SK-N-SH (cell line): ENCODE measurements at regions not wholly inside any gene's neighbourhood (a gene's known extent, or its start where the extent isn't known, plus 50 kb on each side); places are given as distances from the start of the nearest gene placed in this dataset.

Source experiments
- CTCF ChIA-PET: fragments of 300-600, 350-600 bp; formaldehyde crosslinking; extraction: SDS; loops from one replicate; lab custom pipeline; 2021; lab: Yijun Ruan, JAX
- POLR2A ChIA-PET: fragments of 350-600 bp; sonication (Branson Sonifier 250); formaldehyde crosslinking; extraction: SDS; loops from one replicate; lab custom pipeline; 2020; ENCODE audit warnings: antibody characterized with exemption, inconsistent platforms; lab: Yijun Ruan, JAX
- DNase-seq: peaks from one replicate; pipeline ENCODE4 v3.0.0; 2012
- H2AFZ ChIP-seq: fragments of 200-600 bp; sonication (generic); 2 replicates; pipeline ENCODE4 v1.8.1; 2016; ENCODE audit warnings: antibody characterized with exemption, mild to moderate bottlenecking, low read depth
- H3F3A ChIP-seq: fragments of 200-600 bp; sonication (generic); replicated peaks from 2 replicates; pipeline ENCODE3; 2016; ENCODE audit warnings: antibody characterized with exemption, mild to moderate bottlenecking; ENCODE audit not compliant: insufficient read depth
- H3K27ac ChIP-seq, 2 experiments: fragments of 200-500 bp in 1 of 2; fragments of 200-600 bp in 1 of 2; sonication (Bioruptor generic) in 1 of 2; sonication (generic), shearing (Covaris generic) in 1 of 2; 2 replicates each; pipeline versions ENCODE4 v1.5.1 to v1.6.1; 2014 to 2016; ENCODE audit warnings: low read depth in 2 of 2, inconsistent platforms in 1 of 2, low read length in 1 of 2, mild to moderate bottlenecking in 1 of 2, mixed read lengths in 1 of 2
- H3K27me3 ChIP-seq: fragments of 200-600 bp; sonication (generic), shearing (Covaris generic); 2 replicates; pipeline ENCODE4 v1.6.1; 2016; ENCODE audit warnings: mixed run types; ENCODE audit not compliant: insufficient read depth
- H3K36me3 ChIP-seq, 2 experiments: fragments of 200-500 bp in 1 of 2; fragments of 200-600 bp in 1 of 2; sonication (Bioruptor generic) in 1 of 2; sonication (generic) in 1 of 2; replicated peaks in 1 of 2; 2 replicates each; pipeline versions ENCODE3 to v1.5.1; 2014 to 2016; ENCODE audit warnings: low read length in 1 of 2, mild to moderate bottlenecking in 1 of 2; ENCODE audit not compliant: insufficient read depth in 2 of 2, control insufficient read depth in 1 of 2
- H3K4me1 ChIP-seq, 2 experiments: fragments of 200-500 bp in 1 of 2; fragments of 200-600 bp in 1 of 2; sonication (Bioruptor generic) in 1 of 2; sonication (generic), shearing (Covaris generic) in 1 of 2; 2 replicates each; pipeline versions ENCODE4 v1.5.1 to v1.6.1; 2014 to 2016; ENCODE audit warnings: low read depth in 1 of 2, low read length in 1 of 2, mixed run types in 1 of 2; ENCODE audit not compliant: insufficient read depth in 2 of 2, control insufficient read depth in 1 of 2
- H3K4me2 ChIP-seq: fragments of 200-600 bp; sonication (generic), shearing (Covaris generic); 2 replicates; pipeline ENCODE4 v1.6.1; 2017; ENCODE audit warnings: mixed run types
- H3K4me3 ChIP-seq, 2 experiments: fragments of 200-500 bp in 1 of 2; fragments of 200-600 bp in 1 of 2; sonication (Bioruptor generic) in 1 of 2; sonication (generic), shearing (Covaris generic) in 1 of 2; 2 replicates each; pipeline versions ENCODE4 v1.5.1 to v1.8.1; 2014 to 2016; ENCODE audit warnings: low read depth in 2 of 2, inconsistent platforms in 1 of 2, low read length in 1 of 2, mild to moderate bottlenecking in 1 of 2, mixed read lengths in 1 of 2, moderate library complexity in 1 of 2
- H3K79me2 ChIP-seq: fragments of 200-600 bp; sonication (generic); 2 replicates; pipeline ENCODE4 v1.8.1; 2017; ENCODE audit warnings: mild to moderate bottlenecking; ENCODE audit not compliant: insufficient read depth
- H3K9ac ChIP-seq: fragments of 200-600 bp; sonication (generic); 2 replicates; pipeline ENCODE4 v1.6.1; 2017; ENCODE audit warnings: mixed run types
- H3K9me2 ChIP-seq: fragments of 200-600 bp; sonication (generic); 2 replicates; pipeline ENCODE4 v1.6.1; 2017; ENCODE audit warnings: mixed run types
- H3K9me3 ChIP-seq: fragments of 200-600 bp; sonication (generic); 2 replicates; pipeline ENCODE4 v1.6.1; 2017; ENCODE audit warnings: mixed run types, mild to moderate bottlenecking, moderate library complexity
- H4K20me1 ChIP-seq: fragments of 200-600 bp; sonication (generic); 2 replicates; pipeline ENCODE4 v1.6.1; 2017; ENCODE audit warnings: mild to moderate bottlenecking, mixed run types; ENCODE audit not compliant: insufficient read depth
- CTCF ChIP-seq: fragments of 200-600 bp; sonication (generic); IDR thresholded peaks from 2 replicates; pipeline ENCODE4 v1.6.1; 2017; ENCODE audit warnings: antibody characterized with exemption, mild to moderate bottlenecking, moderate library complexity
- ELF1 ChIP-seq: IDR thresholded peaks from 2 replicates; pipeline ENCODE4 v1.4.0; 2012
- FOSL2 ChIP-seq: IDR thresholded peaks from 2 replicates; pipeline ENCODE4 v1.4.0; 2012; ENCODE audit warnings: low read depth, mild to moderate bottlenecking, moderate library complexity, borderline replicate concordance
- FOXJ3 ChIP-seq: sonication (generic); formaldehyde crosslinking; IDR thresholded peaks from 2 replicates; pipeline ENCODE4 v1.5.1; 2020; ENCODE audit warnings: mild to moderate bottlenecking, missing genetic modification reagents
- FOXM1 ChIP-seq: IDR thresholded peaks from 2 replicates; pipeline ENCODE4 v1.4.0; 2012; ENCODE audit warnings: low read depth, mild to moderate bottlenecking
- MEF2A ChIP-seq: IDR thresholded peaks from 2 replicates; pipeline ENCODE4 v1.4.0; 2012; ENCODE audit warnings: low read depth, borderline replicate concordance
- MXI1 ChIP-seq: IDR thresholded peaks from 2 replicates; pipeline ENCODE4 v1.6.1; 2012; ENCODE audit warnings: mild to moderate bottlenecking, low read depth, low read length, improper control_type of control experiment
- NFIC ChIP-seq: IDR thresholded peaks from 2 replicates; pipeline ENCODE4 v1.4.0; 2012; ENCODE audit warnings: borderline replicate concordance
- PBX3 ChIP-seq: IDR thresholded peaks from 2 replicates; pipeline ENCODE4; 2012
- POLR2AphosphoS5 ChIP-seq: IDR thresholded peaks from 2 replicates; pipeline ENCODE4 v1.6.1; 2012; ENCODE audit warnings: low read depth, low read length
- RAD21 ChIP-seq: IDR thresholded peaks from 2 replicates; pipeline ENCODE4 v1.6.1; 2012; ENCODE audit warnings: mild to moderate bottlenecking, low read length
- SIN3A ChIP-seq: IDR thresholded peaks from 2 replicates; pipeline ENCODE4 v1.6.1; 2012; ENCODE audit warnings: low read depth, mild to moderate bottlenecking, low read length, moderate library complexity, borderline replicate concordance
- SMC3 ChIP-seq: IDR thresholded peaks from 2 replicates; pipeline ENCODE4 v1.6.1; 2012; ENCODE audit warnings: low read depth, low read length, improper control_type of control experiment
- TCF12 ChIP-seq: IDR thresholded peaks from 2 replicates; pipeline ENCODE4 v1.4.0; 2012
- USF1 ChIP-seq: IDR thresholded peaks from 2 replicates; pipeline ENCODE4 v1.4.0; 2012; ENCODE audit warnings: low read depth, borderline replicate concordance
- YY1 ChIP-seq: IDR thresholded peaks from 2 replicates; pipeline ENCODE4 v1.4.0; 2012; ENCODE audit warnings: low read depth, mild to moderate bottlenecking
- WGBS: methylation state at CpG from one replicate; pipeline ENCODE4 v1.1.6; 2017; ENCODE audit warnings: low lambda C conversion rate; 5-methylcytosine and 5-hydroxymethylcytosine counted together
- TF ChIP-seq, protein P1 (sequence below): fragments of 150-350 bp; IDR thresholded peaks from 2 replicates; pipeline ENCODE4 v1.6.1; 2017; ENCODE audit warnings: antibody characterized with exemption, low read length, low read depth, borderline replicate concordance

DNA sequence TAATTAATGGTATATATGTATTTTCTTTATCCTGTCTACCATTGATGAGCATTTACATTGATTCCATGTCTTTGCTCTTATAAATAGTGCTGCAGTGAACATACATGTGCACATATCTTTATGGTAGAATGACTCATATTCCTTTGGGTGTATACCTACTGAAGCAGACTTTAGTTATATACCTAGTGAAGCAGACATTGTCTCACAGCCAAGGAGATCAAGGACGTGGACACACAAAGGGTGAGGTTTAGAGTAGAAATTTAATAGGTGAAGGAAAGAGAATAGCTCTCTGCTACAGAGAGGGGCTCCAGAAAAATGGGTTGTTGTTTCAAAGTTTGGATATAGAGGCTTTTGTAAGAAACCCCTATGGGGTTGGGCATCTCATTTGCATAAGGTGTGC is 700.3 kb downstream of the CDH11 start:
- no peak for DNase-seq
- CTCF ChIA-PET: no interaction called here

DNA sequence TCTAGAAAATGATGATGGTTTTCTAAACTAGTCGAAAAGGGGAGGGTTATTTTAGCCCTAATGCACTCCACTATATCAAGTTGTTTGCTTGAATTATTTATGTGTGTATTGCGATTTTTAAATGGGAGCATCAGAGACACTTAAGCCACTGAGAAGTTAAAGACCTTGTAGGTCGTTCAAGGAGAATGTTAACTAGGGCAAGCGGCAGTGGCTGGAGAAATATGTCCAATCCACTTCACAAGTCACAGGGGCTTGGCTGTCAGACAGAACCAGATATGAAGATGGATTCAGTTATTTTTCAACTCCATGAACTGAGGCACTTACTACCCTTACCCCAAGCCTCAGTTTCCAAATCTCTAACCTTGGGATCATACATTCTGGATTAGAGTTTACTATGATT is 702.0 kb downstream of the CDH11 start:
- Histone ChIP-seq H4K20me1 (no peaks in the 10 kb centered on the region), H3K9me3 (no peaks in the 10 kb centered on the region), H3K36me3 (no peaks in the 10 kb centered on the region), H3K9ac (no peak overlapping the region), H3K27me3 (no peaks in the 10 kb centered on the region), H3K79me2 (no peaks in the 10 kb centered on the region), H3K9me2 (no peaks in the 10 kb centered on the region), H3K4me1 (peaks cover 0 to 8% of the 10 kb centered on the region in 2 experiments; a peak in 2 of 4 replicates), H3K4me3 (no peak overlapping the region), H2AFZ (no peak overlapping the region), H3K27ac (no peak overlapping the region), H3K4me2 (no peak overlapping the region), H3F3A (peaks cover 23% of the 10 kb centered on the region)
- WGBS: 89% methylated on average over 4 of the region's 4 CpGs
- DNase-seq: no peak
- ChIA-PET POLR2A (no interaction called here), CTCF (no interaction called here)
- TF ChIP-seq YY1 (no peak), SMC3 (no peak), PBX3 (no peak), FOSL2 (no peak), NFIC (no peak), MXI1 (no peak), CTCF (no peak), MEF2A (no peak), RAD21 (no peak), FOXJ3 (CRISPR knock-in tag) (no peak), ELF1 (no peak)
- TF ChIP-seq, protein P1, sequence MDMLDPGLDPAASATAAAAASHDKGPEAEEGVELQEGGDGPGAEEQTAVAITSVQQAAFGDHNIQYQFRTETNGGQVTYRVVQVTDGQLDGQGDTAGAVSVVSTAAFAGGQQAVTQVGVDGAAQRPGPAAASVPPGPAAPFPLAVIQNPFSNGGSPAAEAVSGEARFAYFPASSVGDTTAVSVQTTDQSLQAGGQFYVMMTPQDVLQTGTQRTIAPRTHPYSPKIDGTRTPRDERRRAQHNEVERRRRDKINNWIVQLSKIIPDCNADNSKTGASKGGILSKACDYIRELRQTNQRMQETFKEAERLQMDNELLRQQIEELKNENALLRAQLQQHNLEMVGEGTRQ: no peak

More for the DNA sequence above, 700.3 kb downstream of the CDH11 start:
- TF ChIP-seq FOXM1 (no peak), ELF1 (no peak), CTCF (no peak), USF1 (no peak), TCF12 (no peak), YY1 (no peak), POLR2AphosphoS5 (no peak), SIN3A (no peak)
- TF ChIP-seq, protein P1: no peak
- TF ChIP-seq, all 33 proteins: peak for 0
- POLR2A ChIA-PET: no interaction called here
- Histone ChIP-seq H3K4me1 (peaks cover 0 to 8% of the 10 kb centered on the region in 2 experiments; a peak in 2 of 4 replicates), H3K9ac (no peak overlapping the region), H3K4me3 (no peak overlapping the region), H3F3A (peaks cover 23% of the 10 kb centered on the region), H3K27me3 (no peaks in the 10 kb centered on the region), H3K36me3 (no peaks in the 10 kb centered on the region), H3K9me3 (no peaks in the 10 kb centered on the region), H3K9me2 (no peaks in the 10 kb centered on the region), H4K20me1 (no peaks in the 10 kb centered on the region), H3K79me2 (no peaks in the 10 kb centered on the region), H3K27ac (no peak overlapping the region), H2AFZ (no peak overlapping the region), H3K4me2 (no peak overlapping the region)
- WGBS: 71% methylated on average over 1 of the region's 1 CpG
